GM21825 (cell line): ENCODE measurements at regions not wholly inside any gene's neighbourhood (a gene's known extent, or its start where the extent isn't known, plus 50 kb on each side); places are given as distances from the start of the nearest gene placed in this dataset.
"Not testable (repeated sequence)": the region's sequence is repeated elsewhere in the genome, so short reads cannot be mapped to it uniquely, and the experiment has no call there.

Experiments
- ATAC-seq: cut with Tn5 transposase; IDR thresholded peaks from one replicate; pipeline ENCODE4 v1.9.1; 2021; ENCODE audit warnings: mild to moderate bottlenecking, moderate library complexity; ENCODE audit not compliant: unreplicated experiment

DNA sequence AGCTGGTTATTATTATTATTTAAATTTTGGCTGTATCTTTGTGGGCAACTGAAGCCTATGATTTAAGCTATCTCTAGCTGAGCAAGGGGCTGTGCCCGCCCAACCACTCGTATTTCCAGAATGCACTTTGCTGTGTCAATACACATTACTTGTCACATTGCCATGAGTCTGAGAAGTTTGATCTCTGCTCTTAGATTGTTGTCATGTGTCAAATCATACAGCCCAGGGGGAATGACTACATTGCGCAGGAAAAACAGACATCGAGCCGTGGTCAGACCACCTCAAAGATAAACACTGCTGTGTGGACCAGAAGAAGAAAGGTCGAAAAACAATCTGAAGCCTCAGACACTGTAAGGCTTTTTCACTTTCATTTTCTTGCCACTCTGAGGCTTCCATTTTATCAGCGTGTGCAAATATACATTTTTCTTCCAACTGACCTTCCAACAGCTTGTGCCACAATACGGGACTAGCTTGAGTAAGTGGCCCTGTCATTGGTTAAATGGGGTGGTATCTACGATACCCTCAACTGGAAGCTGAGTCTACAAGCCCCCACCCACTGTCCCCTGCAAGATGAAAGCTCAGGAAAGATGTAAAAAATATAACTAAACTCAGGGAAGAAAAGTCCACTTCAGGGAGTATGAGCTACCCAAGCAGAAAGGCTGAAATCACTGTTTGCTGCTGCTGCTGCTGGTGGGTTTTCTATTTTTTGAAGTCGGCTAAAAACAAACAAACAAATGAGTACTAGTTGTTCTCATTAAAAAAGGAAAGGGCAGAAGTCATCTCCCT lies 603.0 kb downstream of the BNC2 start:
- no peak for ATAC-seq

DNA sequence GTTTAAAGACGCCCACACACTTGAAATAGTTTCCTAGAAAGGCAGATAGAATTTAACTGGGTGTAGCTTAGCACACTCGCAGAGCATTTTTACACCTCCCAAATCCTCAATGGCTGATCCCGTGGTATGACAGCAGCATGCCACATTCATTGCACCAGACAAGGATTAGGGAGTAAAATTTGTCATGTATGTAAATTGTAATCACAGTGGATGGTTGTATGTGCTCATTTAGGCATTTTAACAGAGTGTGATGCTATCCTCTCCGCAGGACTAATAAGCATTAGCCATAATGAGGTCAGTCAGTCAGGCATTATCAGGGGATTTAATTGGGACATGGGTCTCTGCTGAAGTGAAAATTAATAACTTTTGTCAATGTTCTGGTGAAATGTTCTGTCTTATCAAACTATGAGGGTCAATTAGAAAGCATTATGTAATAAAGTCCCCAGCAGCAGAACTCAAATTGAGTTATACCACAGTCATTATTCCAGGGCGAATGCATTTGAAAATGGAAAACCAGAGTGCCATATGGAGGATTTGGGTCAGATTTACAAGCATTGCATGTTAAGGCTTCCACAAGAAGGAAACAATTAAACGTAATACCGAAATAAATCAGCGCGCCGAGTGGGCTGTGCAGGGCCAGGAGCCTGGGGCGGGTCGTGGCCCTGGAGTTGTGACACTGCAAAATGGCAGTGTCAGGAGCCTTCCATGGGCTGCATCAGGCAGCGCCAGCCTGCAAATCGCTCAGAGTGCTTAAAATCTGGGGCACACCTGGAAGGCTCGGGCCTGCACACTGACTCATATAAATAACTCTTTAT lies 602.2 kb downstream of the BNC2 start:
- ATAC-seq: no peak

DNA sequence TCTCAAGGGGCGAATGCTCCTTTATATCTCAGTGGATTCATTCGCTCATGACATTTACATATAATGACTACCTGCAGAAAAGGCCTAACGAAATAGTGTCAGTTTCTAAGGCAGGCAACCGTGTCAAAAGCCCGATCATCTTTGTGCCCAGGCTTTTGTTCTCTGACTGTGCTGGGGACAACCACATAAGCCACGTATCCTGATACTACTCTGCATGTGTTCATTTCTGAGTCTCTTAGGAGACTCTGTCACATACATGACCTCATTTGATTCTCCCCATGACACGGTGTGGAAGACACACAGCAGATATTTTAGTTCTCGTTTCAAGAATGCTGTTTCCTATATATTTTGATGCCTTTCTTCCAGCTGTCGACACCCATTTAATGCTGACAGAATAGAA lies 598.5 kb downstream of the BNC2 start:
- no peak for ATAC-seq

DNA sequence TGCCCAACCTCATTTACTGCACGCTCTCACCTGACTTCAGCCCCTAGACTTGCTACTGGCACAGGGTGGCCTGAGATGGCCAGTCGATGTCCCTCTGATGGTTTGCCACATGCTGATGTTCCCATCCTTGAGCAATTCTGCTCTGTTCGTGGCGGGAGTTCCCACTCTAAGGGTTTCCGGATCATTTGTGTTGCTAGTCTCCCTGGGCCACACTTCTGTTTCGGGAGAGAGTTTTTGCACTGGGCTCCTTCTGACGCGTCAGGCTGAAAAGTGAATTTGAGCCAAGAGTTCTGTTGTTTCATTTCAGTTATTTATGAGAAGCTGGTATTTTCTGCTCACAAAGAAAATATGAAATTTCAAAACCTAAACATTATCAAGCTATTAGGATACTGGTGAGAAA lies 597.7 kb downstream of the BNC2 start:
- ATAC-seq: no peak

DNA sequence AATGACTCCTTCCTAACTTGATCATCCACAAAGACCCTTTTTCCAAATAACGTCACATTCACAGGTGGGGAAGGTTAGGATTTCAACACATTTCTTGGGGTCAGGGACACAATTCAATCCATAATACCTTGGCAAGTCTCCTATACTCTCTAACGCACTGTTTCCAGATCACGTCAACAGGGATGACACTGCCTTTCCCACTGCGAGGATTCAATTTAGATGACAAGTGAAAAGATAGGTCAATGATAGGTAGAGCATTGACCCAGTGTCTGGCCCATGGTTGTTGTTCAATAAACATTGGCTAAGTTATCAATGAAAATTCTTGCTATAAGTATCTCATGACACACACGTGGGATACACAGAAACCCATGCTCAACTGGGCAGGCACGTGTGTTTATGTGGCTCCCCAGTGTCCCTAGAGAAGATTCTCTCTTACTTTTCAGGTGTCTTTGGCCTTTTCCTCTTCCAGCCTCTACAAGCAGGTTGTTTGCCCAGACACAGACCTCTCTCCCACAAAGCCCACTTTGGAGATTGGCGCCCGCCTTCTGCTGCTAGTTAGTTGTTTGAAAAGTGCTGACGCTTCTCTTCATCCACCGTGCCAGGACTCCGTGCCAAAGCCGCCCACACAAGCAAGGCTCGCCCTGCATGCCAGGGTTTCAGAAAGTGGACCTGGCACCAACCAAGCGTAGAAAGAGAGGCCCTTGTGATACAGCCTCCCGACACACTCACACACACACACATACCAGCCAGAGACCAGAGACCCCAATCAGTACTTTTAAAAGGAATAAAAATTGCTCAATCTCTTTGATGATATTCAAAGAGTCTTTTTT lies 594.5 kb downstream of the BNC2 start:
- no peak for ATAC-seq

DNA sequence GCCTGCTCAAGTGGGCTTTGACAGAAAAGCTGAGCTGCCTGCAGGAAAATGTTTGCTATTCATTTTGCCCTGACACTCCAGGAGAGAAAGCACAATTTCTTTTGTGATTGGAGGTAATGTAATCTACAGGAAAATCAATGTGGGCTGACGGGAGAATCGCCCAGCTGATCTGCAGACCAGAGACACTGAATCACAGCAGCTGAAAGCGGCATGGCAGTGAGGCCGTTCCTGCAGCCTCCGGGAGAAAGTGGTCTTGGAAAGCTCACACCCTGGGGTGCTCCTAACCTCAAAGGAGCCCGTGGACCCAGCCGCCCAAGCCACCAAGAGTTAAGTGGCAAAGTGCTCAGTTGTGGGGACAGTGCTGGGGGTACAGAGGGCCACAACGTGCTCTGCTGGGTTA lies 593.6 kb downstream of the BNC2 start:
- ATAC-seq: no peak

GRCh38 chr9:16277471-16277960 lies 593.0 kb downstream of the BNC2 start:
- no peak for ATAC-seq

GRCh38 chr9:16278326-16278999 lies 592.0 kb downstream of the BNC2 start:
- no peak for ATAC-seq

GRCh38 chr9:16281707-16282106 lies 588.8 kb downstream of the BNC2 start:
- ATAC-seq: no peak

GRCh38 chr9:16282216-16282615 lies 588.3 kb downstream of the BNC2 start:
- ATAC-seq: no peak

- no peak for ATAC-seq
Measured at GRCh38 chr9:16282718-16283117, 587.8 kb downstream of the BNC2 start.

DNA sequence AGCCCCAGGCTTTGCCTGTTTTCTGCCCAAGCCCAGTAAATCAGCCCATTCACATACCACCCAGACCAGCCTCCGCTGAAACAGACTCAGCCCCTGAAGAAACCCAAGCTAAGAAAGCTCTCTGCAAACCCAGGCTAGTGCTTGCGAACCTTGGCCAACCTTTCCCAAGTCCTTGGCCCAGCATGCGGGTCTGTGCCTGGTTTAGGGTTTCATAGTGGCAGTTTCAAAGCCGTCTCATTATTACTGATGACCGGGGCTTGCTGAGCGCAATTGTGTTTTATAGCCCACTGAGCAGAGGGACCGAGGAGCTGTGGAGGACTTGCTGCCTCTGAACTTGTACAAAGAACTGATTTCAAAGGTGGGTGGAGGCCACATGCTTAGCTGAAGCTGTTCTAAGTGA lies 584.3 kb downstream of the BNC2 start:
- no peak for ATAC-seq

- no peak for ATAC-seq
Measured at GRCh38 chr9:16289639-16290038, 580.8 kb downstream of the BNC2 start.

- ATAC-seq: no peak
Measured at GRCh38 chr9:16290169-16290568, 580.3 kb downstream of the BNC2 start.

- no peak for ATAC-seq
Measured at GRCh38 chr9:16291921-16292320, 578.5 kb downstream of the BNC2 start.

DNA sequence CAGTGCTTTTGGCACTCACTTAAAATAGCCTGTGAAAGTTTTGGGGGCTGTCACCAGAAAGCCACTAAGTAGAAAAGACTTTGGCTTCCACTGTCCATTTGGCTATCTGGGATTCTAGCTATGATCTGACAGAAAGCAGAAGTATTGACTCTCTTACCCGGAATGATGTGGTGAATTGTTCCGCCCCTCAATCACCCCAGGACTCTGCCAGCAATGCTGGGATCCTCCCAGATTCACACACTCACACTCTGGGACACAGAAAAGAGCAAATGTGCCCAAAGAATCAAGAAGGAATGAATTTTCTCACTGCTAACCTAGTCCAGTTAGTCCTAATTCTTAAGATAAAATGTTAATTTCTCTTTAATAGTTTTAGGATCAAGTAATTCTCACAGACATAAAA lies 576.9 kb downstream of the BNC2 start:
- ATAC-seq: no peak

DNA sequence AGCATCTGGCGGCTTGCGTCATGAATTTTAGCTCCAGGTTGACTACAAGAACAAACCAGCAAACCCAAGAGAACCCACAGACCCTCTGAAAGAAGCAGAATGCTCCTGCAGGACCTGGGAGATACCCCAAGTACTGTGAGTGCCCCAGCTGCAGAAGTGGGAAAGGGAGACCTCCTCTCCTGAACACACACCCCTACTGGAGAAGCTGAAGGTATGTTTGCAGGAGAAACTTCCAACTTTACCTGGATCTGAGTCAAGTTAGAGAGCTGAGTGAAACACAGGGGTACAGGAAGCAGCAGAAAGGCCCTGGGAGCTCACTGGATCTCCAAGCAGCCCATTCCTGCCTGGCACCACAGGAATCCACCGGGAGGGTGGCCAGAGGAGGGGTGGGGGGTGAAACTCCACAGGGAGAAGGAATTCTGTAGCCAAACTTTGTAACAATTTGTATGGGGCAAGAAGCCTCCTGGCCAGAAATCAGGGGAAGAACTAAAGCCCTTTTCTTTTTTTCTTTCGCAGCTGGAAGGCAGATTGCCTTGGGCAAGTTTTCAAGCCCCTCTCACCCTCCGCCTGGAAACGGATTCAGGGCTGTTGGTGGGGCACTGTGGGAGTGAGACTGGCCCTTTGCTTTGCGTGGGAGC lies 576.2 kb downstream of the BNC2 start:
- ATAC-seq: no peak

DNA sequence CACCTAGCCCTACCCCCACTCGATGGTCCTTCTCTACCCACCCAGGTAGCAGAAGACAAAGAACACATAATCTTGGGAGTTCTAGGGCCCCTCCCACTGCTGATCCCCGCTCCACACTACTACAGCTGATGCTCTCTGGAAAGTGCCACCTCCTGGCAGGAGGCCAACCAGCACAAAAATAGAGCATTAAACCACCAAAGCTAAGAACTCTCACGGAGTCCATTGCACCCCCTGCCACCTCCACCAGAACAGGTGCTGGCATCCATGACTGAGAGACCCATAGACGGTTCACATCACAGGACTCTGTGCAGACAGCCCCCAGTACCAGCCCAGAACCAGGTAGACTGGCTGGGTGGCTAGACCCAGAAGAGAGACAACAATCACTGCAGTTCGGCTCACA lies 575.5 kb downstream of the BNC2 start:
- ATAC-seq: not testable (repeated sequence)

GRCh38 chr9:16299368-16299767 lies 571.1 kb downstream of the BNC2 start:
- not testable (repeated sequence) for ATAC-seq

GRCh38 chr9:16303506-16303905 lies 567.0 kb downstream of the BNC2 start:
- no peak for ATAC-seq
